B cell (primary cell): ENCODE measurements at regions not wholly inside any gene's neighbourhood (a gene's known extent, or its start where the extent isn't known, plus 50 kb on each side); places are given as distances from the start of the nearest gene placed in this dataset.

Source experiments
- ATAC-seq: fragments of 200-7000 bp; cut with Tn5 transposase; one replicate; pipeline ENCODE4 v1.10.0; 2021; ENCODE audit warnings: low read depth, mild to moderate bottlenecking, moderate number of reproducible peaks, moderate library complexity
- CTCF ChIA-PET: fragments of 350-600 bp; sonication (Branson Sonifier 250); formaldehyde crosslinking; loops from one replicate; lab custom pipeline; 2021; ENCODE audit warnings: antibody characterized with exemption, inconsistent platforms; lab: Charles Lee
- POLR2A ChIA-PET: fragments of 350-600 bp; sonication (Branson Sonifier 250); formaldehyde crosslinking; loops from one replicate; lab custom pipeline; 2021; ENCODE audit warnings: antibody characterized with exemption; lab: Charles Lee
- DNase-seq: peaks from one replicate; pipeline ENCODE4 v3.0.0; 2013
- H2AFZ ChIP-seq: 2 replicates; pipeline ENCODE4 v1.6.1; 2012; ENCODE audit warnings: mild to moderate bottlenecking, low read depth, low read length; ENCODE audit not compliant: insufficient read depth, poor library complexity, severe bottlenecking
- H3K27ac ChIP-seq, 2 donors: 1 replicate in 1 of 2; 2 replicates in 1 of 2; pipeline ENCODE4 v1.5.1; 2012 to 2013; ENCODE audit warnings: low read length in 2 of 2, mild to moderate bottlenecking in 2 of 2, moderate library complexity in 1 of 2
- H3K27me3 ChIP-seq, 4 experiments: fragments of 200-600 bp in 1 of 4; sonication (generic) in 1 of 4; replicated peaks in 1 of 4; 1 replicate in 2 of 4; 2 replicates in 2 of 4; pipeline versions ENCODE4 v1.6.1 to v1.7.0; 2013 to 2016; ENCODE audit warnings: low read length in 3 of 4, mild to moderate bottlenecking in 2 of 4, mixed read lengths in 1 of 4, moderate library complexity in 1 of 4; ENCODE audit not compliant: insufficient read depth in 4 of 4, control insufficient read depth in 3 of 4; ENCODE audit errors: control extremely low read depth in 1 of 4
- H3K36me3 ChIP-seq, 2 experiments: replicated peaks in 1 of 2; 1 replicate in 1 of 2; 2 replicates in 1 of 2; pipeline versions ENCODE4 v1.6.1 to v1.7.1; 2013; ENCODE audit warnings: low read length in 1 of 2; ENCODE audit not compliant: insufficient read depth in 2 of 2, control insufficient read depth in 1 of 2; ENCODE audit errors: control extremely low read depth in 1 of 2, extremely low read depth in 1 of 2
- H3K4me1 ChIP-seq, 2 donors: fragments of 200-600 bp in 1 of 2; sonication (generic) in 1 of 2; 1 replicate in 1 of 2; 2 replicates in 1 of 2; pipeline versions ENCODE4 v1.5.1 to v1.6.1; 2013 to 2017; ENCODE audit warnings: low read length in 2 of 2; ENCODE audit not compliant: control insufficient read depth in 2 of 2, insufficient read depth in 2 of 2
- H3K4me2 ChIP-seq: replicated peaks from 2 replicates; pipeline ENCODE3; 2012; ENCODE audit warnings: mild to moderate bottlenecking, low read depth, low read length; ENCODE audit not compliant: poor library complexity, severe bottlenecking
- H3K4me3 ChIP-seq, 5 experiments: fragments of 200-600 bp in 1 of 5; sonication (generic) in 1 of 5; 1 replicate in 3 of 5; 2 replicates in 2 of 5; pipeline versions ENCODE4 v1.5.1 to v1.7.0; 2011 to 2016; ENCODE audit warnings: low read length in 4 of 5, mild to moderate bottlenecking in 4 of 5, low read depth in 2 of 5, control low read depth in 1 of 5, moderate library complexity in 1 of 5; ENCODE audit not compliant: insufficient read depth in 1 of 5; ENCODE audit errors: control extremely low read depth in 1 of 5, extremely low read depth in 1 of 5
- H3K79me2 ChIP-seq: fragments of 200-600 bp; sonication (generic); one replicate; pipeline ENCODE4 v1.6.0; 2016; ENCODE audit warnings: low read length; ENCODE audit not compliant: control insufficient read depth, insufficient read depth
- H3K9ac ChIP-seq: fragments of 200-600 bp; sonication (generic); 2 replicates; pipeline ENCODE4 v1.6.1; 2017; ENCODE audit warnings: mild to moderate bottlenecking, low read length, moderate library complexity
- H3K9me3 ChIP-seq, 3 donors: one replicate each; pipeline versions ENCODE4 v1.6.1 to v1.7.1; 2013; ENCODE audit warnings: low read length in 2 of 3; ENCODE audit not compliant: control insufficient read depth in 2 of 3, insufficient read depth in 1 of 3; ENCODE audit errors: control extremely low read depth in 1 of 3
- H4K20me1 ChIP-seq: 2 replicates; pipeline ENCODE4 v1.6.0; 2012; ENCODE audit warnings: mild to moderate bottlenecking, low read length; ENCODE audit not compliant: insufficient read depth, control insufficient read depth, poor library complexity, severe bottlenecking
- H3K27ac Mint-ChIP-seq: one replicate; pipeline ENCODE4 v1.8.0; 2021; ENCODE audit warnings: mixed read lengths
- H3K27me3 Mint-ChIP-seq: one replicate; pipeline ENCODE4 v1.8.0; 2021; ENCODE audit warnings: mixed read lengths
- H3K4me1 Mint-ChIP-seq: one replicate; pipeline ENCODE4 v1.8.0; 2021; ENCODE audit warnings: mixed read lengths
- H3K4me3 Mint-ChIP-seq: one replicate; pipeline ENCODE4 v1.8.0; 2021; ENCODE audit warnings: mixed read lengths
- H3K9me3 Mint-ChIP-seq: one replicate; pipeline ENCODE4 v1.8.0; 2022; ENCODE audit warnings: mixed read lengths; ENCODE audit not compliant: insufficient read depth
- EZH2 ChIP-seq: IDR thresholded peaks from 2 replicates; pipeline ENCODE4 v1.6.1; 2012; ENCODE audit warnings: borderline replicate concordance, low read depth, mild to moderate bottlenecking, moderate library complexity, low read length; ENCODE audit not compliant: insufficient read depth, poor library complexity, severe bottlenecking
- WGBS: methylation state at CpG from one replicate; pipeline ENCODE4 v1.1.5; 2013; ENCODE audit warnings: missing lambda C conversion rate; ENCODE audit not compliant: insufficient coverage; 5-methylcytosine and 5-hydroxymethylcytosine counted together
- intact Hi-C: fragments of 100-400 bp; cut with micrococcal nuclease; formaldehyde crosslinking; loops from one replicate; pipeline ENCODE4 v1.10.0; 2022
- TF ChIP-seq, protein P1 (sequence below): fragments of 200-600 bp; IDR thresholded peaks from one replicate; pipeline ENCODE4 v1.8.0; 2022; ENCODE audit warnings: antibody characterized with exemption, mild to moderate bottlenecking

DNA sequence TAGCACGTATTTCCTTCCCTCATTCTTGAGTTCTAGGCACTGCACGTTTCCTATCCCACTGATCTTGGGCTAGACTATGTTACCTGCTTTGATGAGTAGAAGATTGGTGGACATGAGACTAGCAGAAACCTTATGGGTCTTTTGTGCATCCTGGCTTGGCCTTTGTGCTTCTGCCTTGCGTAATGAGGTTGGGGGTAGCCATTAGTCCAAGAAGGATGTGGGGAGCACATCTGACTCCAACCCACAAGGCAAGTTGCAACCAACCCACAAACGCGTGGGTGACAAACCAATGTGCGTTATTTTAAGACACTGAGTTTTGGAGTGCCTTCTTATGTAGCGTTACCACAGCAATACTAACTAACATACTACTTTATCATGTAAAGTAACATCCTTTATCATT is 180.4 kb upstream of the IRX5 start:
- no peak overlapping the region for H2AFZ ChIP-seq
- POLR2A ChIA-PET, result no interaction called here

DNA sequence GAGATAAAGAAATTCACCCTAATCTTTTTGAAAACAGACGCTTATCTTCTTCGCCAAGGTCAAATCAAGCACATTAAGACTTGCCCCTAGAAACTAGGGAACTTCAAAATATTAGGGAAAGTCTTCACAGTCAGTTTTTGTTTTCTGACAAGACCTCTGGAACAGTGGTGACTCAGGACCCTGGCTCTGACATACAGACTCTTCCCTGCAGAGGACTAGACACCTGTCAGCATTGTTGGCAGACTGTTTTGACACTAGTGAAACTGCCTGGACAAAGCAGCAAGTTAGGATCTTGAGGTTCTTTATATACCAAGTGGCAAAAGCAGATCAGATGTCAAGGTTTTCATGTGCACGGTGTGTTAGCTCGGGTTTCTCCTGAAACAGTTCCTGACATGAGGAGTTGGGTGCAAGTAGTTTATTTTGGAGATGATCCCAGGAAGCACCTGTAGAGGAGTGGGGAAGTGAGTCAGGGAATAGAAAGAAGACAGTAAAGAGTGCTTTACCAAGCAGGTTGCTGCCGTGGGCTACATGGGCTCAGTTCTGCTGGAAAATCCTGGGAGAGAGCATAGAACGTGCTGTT is 182.0 kb upstream of the IRX5 start:
- 97% methylated on average over 3 of the region's 6 CpGs for WGBS
- no peaks in the 10 kb centered on the region for H3K36me3 ChIP-seq
- no peak overlapping the region for H3K27ac Mint-ChIP-seq

More for the DNA sequence above, 180.4 kb upstream of the IRX5 start:
- Histone ChIP-seq H3K79me2 (no peaks in the 10 kb centered on the region), H3K9ac (no peak overlapping the region), H3K4me2 (no peak overlapping the region), H4K20me1 (no peaks in the 10 kb centered on the region), H3K27me3 (no peaks in the 10 kb centered on the region), H3K27ac (no peak overlapping the region), H3K4me1 (no peaks in the 10 kb centered on the region), H3K4me3 (no peak overlapping the region), H3K9me3 (no peaks in the 10 kb centered on the region), H3K36me3 (no peaks in the 10 kb centered on the region)
- Mint-ChIP-seq H3K4me1 (no peaks in the 10 kb centered on the region), H3K4me3 (no peak overlapping the region), H3K27me3 (no peaks in the 10 kb centered on the region), H3K27ac (no peak overlapping the region), H3K9me3 (no peaks in the 10 kb centered on the region)
- WGBS, result 87% methylated on average over 3 of the region's 7 CpGs
- intact Hi-C loops, result no loop called here
- ATAC-seq (no peak), DNase-seq (no peak)
- CTCF ChIA-PET, result no interaction called here
- TF ChIP-seq EZH2, result no peak
- TF ChIP-seq, protein P1, sequence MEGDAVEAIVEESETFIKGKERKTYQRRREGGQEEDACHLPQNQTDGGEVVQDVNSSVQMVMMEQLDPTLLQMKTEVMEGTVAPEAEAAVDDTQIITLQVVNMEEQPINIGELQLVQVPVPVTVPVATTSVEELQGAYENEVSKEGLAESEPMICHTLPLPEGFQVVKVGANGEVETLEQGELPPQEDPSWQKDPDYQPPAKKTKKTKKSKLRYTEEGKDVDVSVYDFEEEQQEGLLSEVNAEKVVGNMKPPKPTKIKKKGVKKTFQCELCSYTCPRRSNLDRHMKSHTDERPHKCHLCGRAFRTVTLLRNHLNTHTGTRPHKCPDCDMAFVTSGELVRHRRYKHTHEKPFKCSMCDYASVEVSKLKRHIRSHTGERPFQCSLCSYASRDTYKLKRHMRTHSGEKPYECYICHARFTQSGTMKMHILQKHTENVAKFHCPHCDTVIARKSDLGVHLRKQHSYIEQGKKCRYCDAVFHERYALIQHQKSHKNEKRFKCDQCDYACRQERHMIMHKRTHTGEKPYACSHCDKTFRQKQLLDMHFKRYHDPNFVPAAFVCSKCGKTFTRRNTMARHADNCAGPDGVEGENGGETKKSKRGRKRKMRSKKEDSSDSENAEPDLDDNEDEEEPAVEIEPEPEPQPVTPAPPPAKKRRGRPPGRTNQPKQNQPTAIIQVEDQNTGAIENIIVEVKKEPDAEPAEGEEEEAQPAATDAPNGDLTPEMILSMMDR, result no peak

More for the DNA sequence above, 182.0 kb upstream of the IRX5 start:
- no peak overlapping the region for H3K27ac ChIP-seq
- CTCF ChIA-PET, result no interaction called here
- H3K9me3 ChIP-seq, result no peaks in the 10 kb centered on the region
- H2AFZ ChIP-seq, result no peak overlapping the region
- POLR2A ChIA-PET, result no interaction called here
- no peaks in the 10 kb centered on the region for H3K79me2 ChIP-seq
- no peak overlapping the region for H3K9ac ChIP-seq
- no peaks in the 10 kb centered on the region for H3K4me1 ChIP-seq
- DNase-seq (no peak), ATAC-seq (no peak)
- intact Hi-C loops, result no loop called here
- H3K27me3 Mint-ChIP-seq, result no peaks in the 10 kb centered on the region
- no peaks in the 10 kb centered on the region for H3K4me1 Mint-ChIP-seq
- no peak overlapping the region for H3K4me3 Mint-ChIP-seq
- H3K9me3 Mint-ChIP-seq, result no peaks in the 10 kb centered on the region
- H3K4me2 ChIP-seq, result no peak overlapping the region
- H4K20me1 ChIP-seq, result no peaks in the 10 kb centered on the region
- H3K27me3 ChIP-seq, result no peaks in the 10 kb centered on the region
- no peak overlapping the region for H3K4me3 ChIP-seq
- TF ChIP-seq, protein P1, result no peak
- no peak for TF ChIP-seq EZH2
